ENCODE measurements at regions not wholly inside any gene's neighbourhood (a gene's known extent, or its start where the extent isn't known, plus 50 kb on each side); places are given as distances from the start of the nearest gene placed in this dataset.

DNA sequence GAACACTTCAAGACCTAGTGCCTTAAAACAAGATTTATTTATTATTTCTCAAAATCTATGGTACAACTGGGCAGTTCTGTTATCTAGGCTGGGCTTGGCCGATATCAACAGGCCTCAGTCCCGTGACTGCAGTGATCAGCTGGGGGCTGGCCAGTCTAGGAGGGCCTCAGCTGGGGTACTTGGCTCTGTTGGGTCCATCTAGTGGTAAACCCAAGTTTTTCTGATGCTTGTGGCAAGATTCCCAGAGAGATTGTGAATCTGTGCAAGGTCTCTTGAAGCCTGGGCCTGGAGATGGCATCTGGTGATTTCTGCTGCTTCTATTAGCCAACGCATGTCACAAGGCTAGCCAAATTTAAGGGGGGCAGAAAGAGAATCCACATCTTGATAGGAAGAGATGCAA lies 482.4 kb upstream of the SGO1 start:
- no peaks in the 10 kb centered on the region for H3K36me3 ChIP-seq (ENCODE audit: low read depth, missing control alignments)
- intact Hi-C loops (cut with DNase I; ENCODE audit: low total_unique reads) = no loop called here
- no peak overlapping the region for H3K4me3 ChIP-seq
- TF ChIP-seq, protein P1, sequence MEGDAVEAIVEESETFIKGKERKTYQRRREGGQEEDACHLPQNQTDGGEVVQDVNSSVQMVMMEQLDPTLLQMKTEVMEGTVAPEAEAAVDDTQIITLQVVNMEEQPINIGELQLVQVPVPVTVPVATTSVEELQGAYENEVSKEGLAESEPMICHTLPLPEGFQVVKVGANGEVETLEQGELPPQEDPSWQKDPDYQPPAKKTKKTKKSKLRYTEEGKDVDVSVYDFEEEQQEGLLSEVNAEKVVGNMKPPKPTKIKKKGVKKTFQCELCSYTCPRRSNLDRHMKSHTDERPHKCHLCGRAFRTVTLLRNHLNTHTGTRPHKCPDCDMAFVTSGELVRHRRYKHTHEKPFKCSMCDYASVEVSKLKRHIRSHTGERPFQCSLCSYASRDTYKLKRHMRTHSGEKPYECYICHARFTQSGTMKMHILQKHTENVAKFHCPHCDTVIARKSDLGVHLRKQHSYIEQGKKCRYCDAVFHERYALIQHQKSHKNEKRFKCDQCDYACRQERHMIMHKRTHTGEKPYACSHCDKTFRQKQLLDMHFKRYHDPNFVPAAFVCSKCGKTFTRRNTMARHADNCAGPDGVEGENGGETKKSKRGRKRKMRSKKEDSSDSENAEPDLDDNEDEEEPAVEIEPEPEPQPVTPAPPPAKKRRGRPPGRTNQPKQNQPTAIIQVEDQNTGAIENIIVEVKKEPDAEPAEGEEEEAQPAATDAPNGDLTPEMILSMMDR (IDR thresholded peaks at IDR 0.05) = no peak
- no peak for TF ChIP-seq POLR2A (IDR thresholded peaks at IDR 0.05)
- no peaks in the 10 kb centered on the region for H3K4me1 ChIP-seq
- WGBS, 2 donors = 77 to 83% methylated on average over 3 of the region's 3 CpGs
- no peaks in the 10 kb centered on the region for H3K27me3 ChIP-seq
- DNase-seq = no peak
- H3K27ac ChIP-seq = no peak overlapping the region
- no peaks in the 10 kb centered on the region for H3K9me3 ChIP-seq

- intact Hi-C loops (cut with DNase I; ENCODE audit: low total_unique reads) = no loop called here
- H3K4me1 ChIP-seq = no peaks in the 10 kb centered on the region
- WGBS, 2 donors = 60 to 77% methylated on average over 2 of the region's 2 CpGs
- H3K9me3 ChIP-seq = no peaks in the 10 kb centered on the region
- H3K36me3 ChIP-seq (ENCODE audit: low read depth, missing control alignments) = no peaks in the 10 kb centered on the region
- TF ChIP-seq, protein P1 (IDR thresholded peaks at IDR 0.05) = no peak
- TF ChIP-seq POLR2A (IDR thresholded peaks at IDR 0.05) = no peak
- H3K27me3 ChIP-seq = no peaks in the 10 kb centered on the region
- no peak overlapping the region for H3K27ac ChIP-seq
- no peak overlapping the region for H3K4me3 ChIP-seq
- DNase-seq = no peak
These were observed 480.1 kb upstream of the SGO1 start for GRCh38 chr3:20666091-20666490.

DNA sequence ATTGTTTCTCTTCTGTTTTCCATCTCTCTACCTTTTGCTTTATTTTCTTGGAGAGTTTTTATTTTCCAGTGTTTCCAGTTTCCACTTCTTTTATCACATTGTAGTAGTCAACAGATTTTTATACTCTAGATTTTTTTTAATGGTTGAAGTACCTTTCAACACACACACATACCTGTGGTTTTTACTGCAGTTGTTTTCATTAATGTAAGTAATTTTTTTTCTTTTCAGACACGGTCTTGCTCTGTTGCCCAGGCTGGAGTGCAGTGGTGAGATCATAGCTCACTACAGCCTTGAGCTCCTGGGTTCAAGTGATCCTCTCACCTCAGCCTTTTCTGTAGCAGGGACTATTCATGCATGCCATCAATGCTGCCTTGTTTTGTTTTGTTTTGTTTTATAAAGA lies 472.5 kb upstream of the SGO1 start:
- DNase-seq = no peak
- WGBS, 2 donors = 83 to 85% methylated on average over 1 of the region's 1 CpG
- H3K27me3 ChIP-seq = no peaks in the 10 kb centered on the region
- no peak overlapping the region for H3K4me3 ChIP-seq
- no peaks in the 10 kb centered on the region for H3K9me3 ChIP-seq
- intact Hi-C loops (cut with DNase I; ENCODE audit: low total_unique reads) = no loop called here
- no peak overlapping the region for H3K27ac ChIP-seq
- no peaks in the 10 kb centered on the region for H3K36me3 ChIP-seq (ENCODE audit: low read depth, missing control alignments)
- no peaks in the 10 kb centered on the region for H3K4me1 ChIP-seq
- no peak for TF ChIP-seq POLR2A (IDR thresholded peaks at IDR 0.05)
- TF ChIP-seq, protein P1 (IDR thresholded peaks at IDR 0.05) = no peak

GRCh38 chr3:20657560-20657959 lies 471.6 kb upstream of the SGO1 start:
- H3K9me3 ChIP-seq = no peaks in the 10 kb centered on the region
- no peak for DNase-seq
- WGBS, 2 donors = 87 to 92% methylated on average over 4 of the region's 4 CpGs
- no peaks in the 10 kb centered on the region for H3K4me1 ChIP-seq
- TF ChIP-seq, protein P1 (IDR thresholded peaks at IDR 0.05) = no peak
- no peak for TF ChIP-seq POLR2A (IDR thresholded peaks at IDR 0.05)
- intact Hi-C loops (cut with DNase I; ENCODE audit: low total_unique reads) = no loop called here
- H3K27me3 ChIP-seq = no peaks in the 10 kb centered on the region
- H3K36me3 ChIP-seq (ENCODE audit: low read depth, missing control alignments) = no peaks in the 10 kb centered on the region
- H3K27ac ChIP-seq = no peak overlapping the region
- H3K4me3 ChIP-seq = no peak overlapping the region

DNA sequence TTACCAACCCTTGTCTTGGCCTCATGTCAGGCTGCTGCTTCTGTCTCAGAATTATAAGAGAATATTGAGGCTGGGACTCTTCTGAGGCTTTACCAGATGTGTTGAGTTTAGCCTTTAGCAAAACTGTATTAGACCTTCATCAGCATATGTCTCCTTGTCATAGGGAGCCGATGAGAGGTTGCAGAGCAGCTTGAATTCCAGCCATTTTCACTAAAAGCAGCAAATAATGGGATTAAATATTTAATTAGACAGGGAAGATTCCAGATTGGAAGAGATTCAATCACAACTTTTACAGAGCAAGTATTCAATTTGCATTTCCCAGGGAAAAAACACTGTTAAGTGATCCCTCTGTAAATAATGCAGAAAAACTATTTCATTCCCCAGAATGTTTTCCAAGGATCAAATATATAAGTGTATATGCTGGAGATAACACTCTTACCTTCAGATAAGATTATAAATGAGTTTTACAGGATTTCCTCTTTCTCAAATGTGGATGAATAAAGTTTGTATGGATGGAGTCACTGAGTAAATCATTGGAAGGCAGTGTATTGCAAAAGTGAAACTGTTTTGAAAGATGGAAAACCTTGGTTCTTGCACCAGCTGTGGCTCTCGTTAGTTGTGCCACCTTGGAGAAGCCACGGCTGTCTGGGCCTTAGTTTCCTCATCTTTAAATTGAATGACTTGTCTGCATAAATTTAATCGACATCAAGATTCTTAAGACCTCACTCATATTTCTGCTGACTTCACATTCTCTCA lies 466.4 kb upstream of the SGO1 start:
- Histone ChIP-seq H3K4me3 (no peak overlapping the region), H3K36me3 (ENCODE audit: low read depth, missing control alignments) (no peaks in the 10 kb centered on the region), H3K9me3 (no peaks in the 10 kb centered on the region), H3K27me3 (no peaks in the 10 kb centered on the region), H3K4me1 (no peaks in the 10 kb centered on the region), H3K27ac (no peak overlapping the region)
- intact Hi-C loops (cut with DNase I; ENCODE audit: low total_unique reads) = no loop called here
- DNase-seq = no peak
- TF ChIP-seq, protein P1 (IDR thresholded peaks at IDR 0.05) = no peak
- no peak for TF ChIP-seq POLR2A (IDR thresholded peaks at IDR 0.05)
- WGBS, 2 donors = 63 to 67% methylated on average over 4 of the region's 4 CpGs

All from testis (tissue), 2 donors.